HG03103 (cell line): ENCODE measurements at regions not wholly inside any gene's neighbourhood (a gene's known extent, or its start where the extent isn't known, plus 50 kb on each side); places are given as distances from the start of the nearest gene placed in this dataset.

Experiments used
- ATAC-seq: cut with Tn5 transposase; IDR thresholded peaks from one replicate; pipeline ENCODE4 v1.9.1; 2021; ENCODE audit warnings: low read depth; ENCODE audit not compliant: unreplicated experiment

- no peak for ATAC-seq
Measured at GRCh38 chr14:65346474-65346873, 66.1 kb upstream of the FUT8 start.

- ATAC-seq, result no peak
Measured at GRCh38 chr14:65346895-65347294, 65.6 kb upstream of the FUT8 start.

GRCh38 chr14:65348137-65348536 lies 64.4 kb upstream of the FUT8 start:
- no peak for ATAC-seq

DNA sequence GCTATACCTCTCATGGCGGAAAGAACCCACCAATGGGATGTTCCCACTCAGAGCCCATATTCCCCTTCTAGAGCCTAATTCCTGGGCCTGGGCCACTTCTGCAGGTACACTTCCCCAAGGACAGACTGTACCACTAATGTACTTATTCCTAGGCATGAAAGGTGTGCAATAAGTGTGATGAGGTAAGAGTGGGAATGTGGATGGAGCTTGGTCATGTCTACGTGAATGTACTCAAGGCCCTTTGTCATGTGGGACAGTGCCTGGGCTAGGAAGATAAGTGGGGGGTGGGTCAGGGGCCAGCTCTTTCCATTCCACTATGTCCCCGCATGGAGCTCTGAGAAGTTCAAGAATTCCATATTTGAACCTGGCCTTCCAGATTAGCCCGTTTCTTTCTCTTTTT lies 63.4 kb upstream of the FUT8 start:
- no peak for ATAC-seq

DNA sequence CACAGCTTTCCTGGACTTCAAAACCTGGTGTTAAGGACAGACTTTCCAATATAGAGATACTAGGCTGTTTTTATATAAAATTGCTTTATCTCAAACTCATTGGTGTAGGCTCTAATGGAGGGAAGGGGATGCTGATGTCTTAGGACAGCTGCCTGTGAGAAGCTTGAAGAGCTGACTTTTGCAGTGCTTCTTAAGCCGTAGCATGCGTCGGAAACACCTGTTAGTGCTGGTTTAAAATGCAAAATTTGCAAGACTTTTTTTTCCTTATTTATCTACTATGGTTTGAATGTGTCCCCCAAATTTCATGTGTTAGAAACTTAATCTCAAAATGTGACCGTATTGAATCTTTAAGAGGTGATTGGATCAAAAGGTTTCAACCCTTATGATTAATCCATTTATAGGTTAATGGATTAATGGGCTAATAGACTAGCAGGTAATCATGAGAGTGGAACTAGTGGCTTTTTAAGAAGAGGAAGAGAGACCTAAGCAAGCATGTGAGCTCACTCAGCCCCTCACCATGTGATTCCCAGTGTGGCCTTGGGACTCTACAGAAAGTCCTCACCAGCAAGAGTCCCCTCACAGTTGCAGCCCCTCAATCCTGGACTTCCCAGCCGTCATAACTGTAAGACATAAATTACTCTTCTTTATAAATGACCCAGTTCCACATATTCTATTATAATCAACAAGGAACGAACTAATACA lies 60.9 kb upstream of the FUT8 start:
- ATAC-seq, result no peak

DNA sequence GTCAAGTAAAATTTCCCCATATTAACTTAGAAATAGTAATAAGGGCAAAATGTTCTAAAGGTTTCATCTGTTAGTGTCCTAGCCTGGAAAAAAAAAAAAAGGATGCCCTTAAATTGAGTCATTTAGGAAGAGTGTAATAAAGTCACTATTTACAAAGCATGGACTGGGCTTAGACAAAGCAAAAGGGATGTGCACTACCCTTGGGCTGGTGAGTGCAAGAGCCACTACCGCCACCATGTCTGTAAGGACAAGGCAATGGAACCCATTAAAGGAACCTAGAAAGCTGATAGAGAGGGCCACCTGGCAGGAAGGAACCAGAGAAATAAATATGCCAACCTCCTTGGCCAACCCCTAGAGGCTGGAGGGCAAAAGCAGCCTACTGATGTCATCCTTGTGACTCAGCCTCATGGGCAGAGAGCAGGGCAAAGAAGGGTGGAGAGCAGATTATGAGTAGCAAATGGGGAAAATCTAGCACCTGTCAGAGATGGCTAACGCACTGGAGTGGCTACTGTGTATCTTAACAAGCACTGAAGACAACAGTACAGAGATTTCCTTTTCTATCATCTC lies 59.5 kb upstream of the FUT8 start:
- ATAC-seq, result no peak

DNA sequence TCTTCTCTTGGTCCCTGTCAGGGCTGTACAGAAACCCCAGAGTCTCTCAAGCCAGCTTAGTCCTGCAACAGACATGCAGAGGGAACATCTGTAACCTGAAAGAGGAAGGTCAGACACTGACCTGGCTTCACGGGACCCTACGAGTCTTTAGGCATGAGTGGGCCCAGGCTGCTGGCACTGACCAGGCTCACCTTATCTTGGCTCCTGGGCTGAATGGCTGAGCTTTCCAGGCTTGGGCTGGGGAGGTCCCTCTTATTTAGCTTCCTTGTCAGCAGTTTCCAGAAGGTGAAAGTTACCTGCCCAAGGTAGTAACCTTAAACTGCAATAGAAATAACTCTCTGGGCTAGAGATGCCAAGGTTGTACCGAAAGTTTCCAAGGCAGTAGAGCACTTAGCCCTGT lies 58.4 kb upstream of the FUT8 start:
- no peak for ATAC-seq

GRCh38 chr14:65354715-65355114 lies 57.8 kb upstream of the FUT8 start:
- ATAC-seq, result no peak

GRCh38 chr14:65356327-65356836 lies 56.1 kb upstream of the FUT8 start:
- no peak for ATAC-seq

- no peak for ATAC-seq
Measured at GRCh38 chr14:65357113-65357512, 55.4 kb upstream of the FUT8 start.

DNA sequence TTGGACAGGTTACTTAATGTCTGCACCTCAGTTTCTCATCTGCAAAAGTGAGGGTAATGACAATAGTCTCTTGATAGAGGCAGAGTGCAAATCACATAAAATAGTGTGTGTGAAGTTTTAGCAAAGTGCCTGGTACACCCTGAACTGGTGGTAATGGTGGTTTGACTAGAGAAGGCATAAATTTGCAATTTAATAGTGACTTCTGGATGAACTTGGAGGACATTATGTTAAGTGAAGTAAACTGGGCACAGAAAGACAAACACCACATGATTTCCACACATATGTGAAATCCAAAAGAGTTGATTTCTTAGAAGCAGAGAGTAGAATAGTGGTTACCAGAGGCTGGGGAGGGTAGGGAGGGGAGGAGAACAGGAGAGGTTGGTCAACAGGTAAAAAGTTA lies 54.8 kb upstream of the FUT8 start:
- no peak for ATAC-seq

GRCh38 chr14:65359503-65359902 lies 53.0 kb upstream of the FUT8 start:
- ATAC-seq, result no peak

GRCh38 chr14:65360144-65360784 lies 52.3 kb upstream of the FUT8 start:
- no peak for ATAC-seq

DNA sequence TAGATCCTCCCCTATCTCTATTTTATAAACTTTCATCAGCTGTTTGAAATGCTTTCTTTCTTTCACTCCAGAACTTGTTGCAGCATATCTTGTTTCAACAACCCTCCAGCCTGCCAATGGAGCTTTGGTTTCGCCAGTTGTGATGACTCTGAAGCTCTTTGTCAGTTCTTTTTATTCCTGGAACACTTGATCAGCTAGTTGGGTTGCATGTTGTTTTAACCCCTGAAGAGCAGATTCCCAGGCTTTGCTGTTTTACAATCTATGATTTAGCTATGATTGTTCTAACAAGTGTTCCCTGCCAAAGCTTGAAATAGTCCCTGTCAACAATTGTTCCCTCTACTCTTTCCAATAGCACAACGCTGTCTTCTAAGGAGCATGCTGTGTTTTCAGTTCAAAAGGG lies 50.6 kb upstream of the FUT8 start:
- ATAC-seq, result no peak
